ENCODE measurements at regions not wholly inside any gene's neighbourhood (a gene's known extent, or its start where the extent isn't known, plus 50 kb on each side); places are given as distances from the start of the nearest gene placed in this dataset.

- TF ChIP-seq, protein P1, sequence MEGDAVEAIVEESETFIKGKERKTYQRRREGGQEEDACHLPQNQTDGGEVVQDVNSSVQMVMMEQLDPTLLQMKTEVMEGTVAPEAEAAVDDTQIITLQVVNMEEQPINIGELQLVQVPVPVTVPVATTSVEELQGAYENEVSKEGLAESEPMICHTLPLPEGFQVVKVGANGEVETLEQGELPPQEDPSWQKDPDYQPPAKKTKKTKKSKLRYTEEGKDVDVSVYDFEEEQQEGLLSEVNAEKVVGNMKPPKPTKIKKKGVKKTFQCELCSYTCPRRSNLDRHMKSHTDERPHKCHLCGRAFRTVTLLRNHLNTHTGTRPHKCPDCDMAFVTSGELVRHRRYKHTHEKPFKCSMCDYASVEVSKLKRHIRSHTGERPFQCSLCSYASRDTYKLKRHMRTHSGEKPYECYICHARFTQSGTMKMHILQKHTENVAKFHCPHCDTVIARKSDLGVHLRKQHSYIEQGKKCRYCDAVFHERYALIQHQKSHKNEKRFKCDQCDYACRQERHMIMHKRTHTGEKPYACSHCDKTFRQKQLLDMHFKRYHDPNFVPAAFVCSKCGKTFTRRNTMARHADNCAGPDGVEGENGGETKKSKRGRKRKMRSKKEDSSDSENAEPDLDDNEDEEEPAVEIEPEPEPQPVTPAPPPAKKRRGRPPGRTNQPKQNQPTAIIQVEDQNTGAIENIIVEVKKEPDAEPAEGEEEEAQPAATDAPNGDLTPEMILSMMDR (IDR thresholded peaks at IDR 0.05) = no peak
- no peak for TF ChIP-seq POLR2A (IDR thresholded peaks at IDR 0.05)
Measured at GRCh38 chr22:49218142-49218541, 609.5 kb downstream of the BRD1 start.

Data from heart left ventricle (tissue), 13 donors.